ENCODE measurements at regions not wholly inside any gene's neighbourhood (a gene's known extent, or its start where the extent isn't known, plus 50 kb on each side); places are given as distances from the start of the nearest gene placed in this dataset.

DNA sequence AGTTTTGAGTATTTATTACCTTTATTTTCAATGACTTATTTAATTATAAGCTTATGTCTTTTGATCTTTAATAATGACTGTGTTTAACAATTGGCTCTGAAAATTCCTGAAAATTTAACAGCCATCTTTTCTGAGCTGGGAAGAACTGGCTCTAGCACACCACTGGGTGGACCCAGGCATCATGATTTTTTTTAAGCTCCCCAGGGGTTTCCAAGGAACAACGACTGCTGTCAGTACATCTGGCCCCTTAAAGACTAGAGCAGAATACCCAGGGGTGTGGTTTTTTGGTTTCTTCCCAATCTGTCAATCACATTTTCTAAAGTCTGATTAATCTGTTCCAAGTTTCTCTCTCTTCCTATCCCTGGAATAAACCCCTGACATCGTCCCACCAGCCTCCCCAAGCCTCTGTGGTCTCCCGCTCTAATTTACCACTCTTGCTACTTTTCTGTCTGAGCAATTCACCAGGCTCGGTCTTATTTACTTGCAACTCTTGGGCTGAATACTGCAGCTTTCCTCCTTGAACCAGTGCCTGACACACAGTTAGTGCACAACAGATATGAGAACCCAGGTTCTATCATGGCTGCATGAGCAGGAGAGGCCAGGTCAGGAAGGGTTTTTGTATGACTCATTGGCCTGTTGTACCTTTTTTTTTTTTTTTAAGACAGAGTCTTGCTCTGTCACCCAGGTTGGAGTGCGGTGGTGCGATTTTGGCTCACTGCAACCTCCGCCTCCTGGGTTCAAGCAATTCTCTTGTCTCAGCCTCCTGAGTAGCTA, 321.9 kb downstream of the ZSWIM6 start:
- no peaks in the 10 kb centered on the region for H3K4me1 ChIP-seq (ENCODE audit: control insufficient read depth, insufficient read depth, low read length, unreplicated experiment)

DNA sequence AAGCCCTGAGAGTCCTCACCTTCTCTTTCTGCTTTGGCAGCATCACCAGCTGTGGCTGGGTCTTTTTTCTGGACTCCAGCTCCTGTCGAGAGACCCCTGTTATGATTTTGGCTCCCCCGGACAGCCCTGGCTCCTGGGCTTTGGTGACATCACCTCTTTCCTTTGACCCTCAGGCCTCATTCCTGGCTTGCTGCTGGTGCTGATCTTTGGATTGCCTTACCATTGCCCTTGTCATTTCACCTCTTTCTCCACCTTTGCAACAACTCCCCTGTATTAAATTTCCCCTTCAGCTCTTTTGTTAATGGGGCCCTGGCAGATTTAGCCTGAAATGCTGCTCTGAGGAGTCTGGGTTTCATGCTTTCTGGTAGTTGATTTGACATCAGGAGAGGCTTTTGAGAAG, 322.8 kb downstream of the ZSWIM6 start:
- no peaks in the 10 kb centered on the region for H3K36me3 ChIP-seq (ENCODE audit: insufficient read depth, low read length)
- H3K4me3 ChIP-seq (ENCODE audit: low read depth, low read length) = no peak overlapping the region
- H2AFZ ChIP-seq (ENCODE audit: low read length, unreplicated experiment) = no peak overlapping the region
- peaks cover 25% of the 10 kb centered on the region for H3K27me3 ChIP-seq (ENCODE audit: insufficient read depth, low read length)
- H3K27ac ChIP-seq (ENCODE audit: low read depth, low read length) = no peak overlapping the region
- H3K4me1 ChIP-seq (ENCODE audit: control insufficient read depth, insufficient read depth, low read length, unreplicated experiment) = no peaks in the 10 kb centered on the region
- no peaks in the 10 kb centered on the region for H3K79me2 ChIP-seq (ENCODE audit: control insufficient read depth, insufficient read depth, low read length, unreplicated experiment)

More for the DNA sequence above, 321.9 kb downstream of the ZSWIM6 start:
- Histone ChIP-seq H3K27ac (ENCODE audit: low read depth, low read length) (no peak overlapping the region), H3K4me3 (ENCODE audit: low read depth, low read length) (no peak overlapping the region), H2AFZ (ENCODE audit: low read length, unreplicated experiment) (no peak overlapping the region), H3K27me3 (ENCODE audit: insufficient read depth, low read length) (peaks cover 32% of the 10 kb centered on the region), H3K36me3 (ENCODE audit: insufficient read depth, low read length) (no peaks in the 10 kb centered on the region), H3K79me2 (ENCODE audit: control insufficient read depth, insufficient read depth, low read length, unreplicated experiment) (no peaks in the 10 kb centered on the region)

DNA sequence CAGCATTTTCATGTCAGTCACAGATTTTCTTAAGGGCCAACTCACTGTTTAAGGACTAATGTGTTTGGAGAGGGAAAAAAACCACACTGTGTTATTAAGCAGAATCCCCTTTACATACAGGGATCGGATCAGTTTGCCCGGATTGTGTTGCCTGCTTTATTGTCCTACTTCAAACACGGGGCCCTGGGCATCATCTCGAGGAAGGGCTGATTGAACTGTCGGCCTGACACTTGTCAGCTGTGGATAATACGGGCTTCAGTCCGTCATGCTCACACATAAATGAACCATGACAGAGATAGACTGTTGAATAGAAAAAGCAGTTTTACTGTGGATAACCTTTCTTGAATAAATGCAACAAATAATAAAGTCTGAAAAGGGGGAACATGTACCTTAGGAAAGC, 325.0 kb downstream of the ZSWIM6 start:
- Histone ChIP-seq H2AFZ (ENCODE audit: low read length, unreplicated experiment) (no peak overlapping the region), H3K4me3 (ENCODE audit: low read depth, low read length) (no peak overlapping the region), H3K27me3 (ENCODE audit: insufficient read depth, low read length) (peaks cover 10% of the 10 kb centered on the region; the same call in 1 of the 2 replicates), H3K36me3 (ENCODE audit: insufficient read depth, low read length) (no peaks in the 10 kb centered on the region), H3K27ac (ENCODE audit: low read depth, low read length) (no peak overlapping the region), H3K79me2 (ENCODE audit: control insufficient read depth, insufficient read depth, low read length, unreplicated experiment) (no peaks in the 10 kb centered on the region), H3K4me1 (ENCODE audit: control insufficient read depth, insufficient read depth, low read length, unreplicated experiment) (no peaks in the 10 kb centered on the region)

DNA sequence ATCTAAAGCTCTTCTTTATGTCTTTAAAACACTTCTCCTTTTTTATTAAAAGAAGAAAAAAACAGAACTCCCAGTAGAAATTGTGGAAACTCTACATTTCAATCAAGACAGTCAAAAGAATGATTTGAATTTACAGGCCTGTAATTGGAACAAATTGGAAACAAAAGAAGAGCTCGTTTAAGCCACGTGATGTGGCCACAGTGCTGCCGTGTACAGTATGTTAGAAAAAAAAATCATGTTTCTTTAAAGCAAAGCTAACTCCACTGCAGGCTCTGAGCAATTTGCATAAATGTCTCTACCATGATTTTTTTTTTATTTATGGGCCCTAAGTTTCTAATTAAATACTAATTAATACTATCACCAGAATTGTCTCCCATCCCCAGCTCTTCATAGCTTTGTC, 325.6 kb downstream of the ZSWIM6 start:
- Histone ChIP-seq H3K27me3 (ENCODE audit: insufficient read depth, low read length) (peaks cover 13% of the 10 kb centered on the region), H3K4me1 (ENCODE audit: control insufficient read depth, insufficient read depth, low read length, unreplicated experiment) (no peaks in the 10 kb centered on the region), H3K4me3 (ENCODE audit: low read depth, low read length) (no peak overlapping the region), H3K36me3 (ENCODE audit: insufficient read depth, low read length) (no peaks in the 10 kb centered on the region), H3K27ac (ENCODE audit: low read depth, low read length) (no peak overlapping the region), H2AFZ (ENCODE audit: low read length, unreplicated experiment) (no peak overlapping the region), H3K79me2 (ENCODE audit: control insufficient read depth, insufficient read depth, low read length, unreplicated experiment) (no peaks in the 10 kb centered on the region)

DNA sequence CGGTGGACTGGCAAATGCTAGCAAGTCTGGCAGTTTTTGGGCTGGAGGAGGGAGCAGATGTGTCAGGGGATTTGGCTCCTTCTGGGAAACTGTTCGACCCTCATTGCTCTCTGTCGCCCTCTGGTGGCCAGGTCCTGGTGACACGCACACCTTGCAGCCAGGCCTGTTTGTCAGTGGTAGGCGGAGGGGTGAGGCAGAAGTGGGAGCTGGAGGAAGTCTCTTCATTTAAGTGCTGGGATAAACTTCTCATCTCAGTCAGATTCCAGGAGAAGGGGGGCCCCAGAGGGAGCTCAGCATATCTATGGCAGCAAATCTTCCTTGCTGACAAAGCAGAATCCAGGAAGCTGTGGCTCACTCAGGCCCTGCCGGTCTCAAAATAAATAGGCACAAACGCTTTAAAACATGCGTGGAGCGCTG, 326.5 kb downstream of the ZSWIM6 start:
- H3K4me1 ChIP-seq (ENCODE audit: control insufficient read depth, insufficient read depth, low read length, unreplicated experiment) = no peaks in the 10 kb centered on the region
- H3K27ac ChIP-seq (ENCODE audit: low read depth, low read length) = no peak overlapping the region
- no peak overlapping the region for H2AFZ ChIP-seq (ENCODE audit: low read length, unreplicated experiment)
- H3K36me3 ChIP-seq (ENCODE audit: insufficient read depth, low read length) = no peaks in the 10 kb centered on the region
- no peaks in the 10 kb centered on the region for H3K79me2 ChIP-seq (ENCODE audit: control insufficient read depth, insufficient read depth, low read length, unreplicated experiment)
- peaks cover 20% of the 10 kb centered on the region for H3K27me3 ChIP-seq (ENCODE audit: insufficient read depth, low read length)
- H3K4me3 ChIP-seq (ENCODE audit: low read depth, low read length) = no peak overlapping the region

DNA sequence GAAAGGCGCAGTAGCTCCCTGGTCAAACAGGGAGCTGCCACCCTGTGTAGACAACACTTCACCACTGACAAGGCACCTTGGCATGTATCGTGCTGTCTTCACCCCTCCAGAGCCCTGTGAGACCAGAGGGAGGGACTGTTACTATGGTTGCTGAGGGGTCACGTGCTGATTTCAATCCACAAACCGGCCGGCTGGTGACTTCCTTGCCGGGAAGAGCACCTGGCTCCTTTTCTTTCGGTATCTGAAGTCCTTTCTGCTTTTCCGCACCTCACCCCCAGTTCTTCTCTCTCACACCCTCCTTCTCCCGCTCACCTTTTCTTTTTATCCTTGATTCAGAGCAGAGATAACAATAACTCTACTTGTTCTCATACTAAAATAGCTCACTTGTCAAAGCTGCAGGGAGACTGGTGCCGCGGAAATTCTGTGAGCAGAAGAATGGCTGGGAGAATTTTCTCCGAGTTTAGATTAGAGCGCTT, 327.2 kb downstream of the ZSWIM6 start:
- H3K4me3 ChIP-seq (ENCODE audit: low read depth, low read length) = no peak overlapping the region

DNA sequence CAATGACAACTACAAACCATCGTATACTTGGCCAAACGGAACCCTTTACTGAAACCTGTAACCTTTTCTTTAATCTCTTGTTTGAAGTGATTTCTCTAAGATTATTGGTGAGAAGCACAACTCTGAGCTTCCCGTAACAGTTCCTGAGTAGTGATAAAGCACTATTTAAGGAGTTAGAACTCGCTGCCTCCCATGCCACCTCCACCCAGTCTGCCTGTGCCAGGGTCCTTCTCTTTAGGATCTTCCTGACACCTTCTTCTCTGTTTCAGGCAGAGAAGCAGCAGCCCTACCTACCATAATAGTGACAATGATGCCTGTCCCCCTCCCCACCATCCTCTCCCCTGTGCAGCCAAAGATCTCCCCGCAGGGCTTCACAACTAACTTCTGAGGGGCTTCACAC, 330.6 kb downstream of the ZSWIM6 start:
- Histone ChIP-seq H2AFZ (ENCODE audit: low read length, unreplicated experiment) (no peak overlapping the region), H3K27ac (ENCODE audit: low read depth, low read length) (no peak overlapping the region), H3K4me1 (ENCODE audit: control insufficient read depth, insufficient read depth, low read length, unreplicated experiment) (no peaks in the 10 kb centered on the region), H3K36me3 (ENCODE audit: insufficient read depth, low read length) (no peaks in the 10 kb centered on the region), H3K4me3 (ENCODE audit: low read depth, low read length) (no peak overlapping the region), H3K79me2 (ENCODE audit: control insufficient read depth, insufficient read depth, low read length, unreplicated experiment) (no peaks in the 10 kb centered on the region), H3K27me3 (ENCODE audit: insufficient read depth, low read length) (peaks cover 46% of the 10 kb centered on the region; the same call in 1 of the 2 replicates)

More for the DNA sequence above, 327.2 kb downstream of the ZSWIM6 start:
- H3K4me1 ChIP-seq (ENCODE audit: control insufficient read depth, insufficient read depth, low read length, unreplicated experiment) = no peaks in the 10 kb centered on the region
- H3K79me2 ChIP-seq (ENCODE audit: control insufficient read depth, insufficient read depth, low read length, unreplicated experiment) = no peaks in the 10 kb centered on the region
- peaks cover 27% of the 10 kb centered on the region for H3K27me3 ChIP-seq (ENCODE audit: insufficient read depth, low read length)
- no peak overlapping the region for H3K27ac ChIP-seq (ENCODE audit: low read depth, low read length)
- H2AFZ ChIP-seq (ENCODE audit: low read length, unreplicated experiment) = no peak overlapping the region
- no peaks in the 10 kb centered on the region for H3K36me3 ChIP-seq (ENCODE audit: insufficient read depth, low read length)

DNA sequence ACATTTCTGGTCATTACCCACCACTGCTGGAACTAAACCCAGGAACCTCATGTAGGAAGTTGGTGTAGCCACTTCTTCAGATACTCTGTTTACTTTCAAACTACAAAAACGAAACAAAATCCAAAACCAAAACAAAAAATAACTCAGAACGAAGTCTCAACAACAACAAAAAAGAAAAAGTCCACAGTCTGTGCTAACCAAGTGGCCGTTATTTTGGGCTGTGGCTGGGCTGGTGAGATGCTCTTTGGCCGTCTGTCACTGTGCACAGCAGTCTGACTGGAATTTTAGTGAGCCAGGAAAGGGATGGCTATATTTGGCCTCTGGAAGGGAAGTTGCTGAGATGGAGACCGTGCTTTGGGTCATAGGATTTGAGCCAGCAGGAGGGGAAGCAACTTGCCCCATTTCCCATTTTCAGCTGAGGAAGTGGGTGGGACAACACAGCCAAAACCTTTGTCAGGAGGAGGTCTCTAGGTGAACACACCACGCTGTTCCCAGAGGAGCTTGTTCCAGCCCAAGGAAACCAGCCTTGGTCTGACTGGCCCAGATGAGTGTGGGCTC, 334.1 kb downstream of the ZSWIM6 start:
- no peaks in the 10 kb centered on the region for H3K36me3 ChIP-seq (ENCODE audit: insufficient read depth, low read length)
- H2AFZ ChIP-seq (ENCODE audit: low read length, unreplicated experiment) = no peak overlapping the region
- H3K4me1 ChIP-seq (ENCODE audit: control insufficient read depth, insufficient read depth, low read length, unreplicated experiment) = no peaks in the 10 kb centered on the region
- no peaks in the 10 kb centered on the region for H3K79me2 ChIP-seq (ENCODE audit: control insufficient read depth, insufficient read depth, low read length, unreplicated experiment)
- H3K4me3 ChIP-seq (ENCODE audit: low read depth, low read length) = no peak overlapping the region
- H3K27ac ChIP-seq (ENCODE audit: low read depth, low read length) = no peak overlapping the region
- H3K27me3 ChIP-seq (ENCODE audit: insufficient read depth, low read length) = peaks cover 74% of the 10 kb centered on the region

DNA sequence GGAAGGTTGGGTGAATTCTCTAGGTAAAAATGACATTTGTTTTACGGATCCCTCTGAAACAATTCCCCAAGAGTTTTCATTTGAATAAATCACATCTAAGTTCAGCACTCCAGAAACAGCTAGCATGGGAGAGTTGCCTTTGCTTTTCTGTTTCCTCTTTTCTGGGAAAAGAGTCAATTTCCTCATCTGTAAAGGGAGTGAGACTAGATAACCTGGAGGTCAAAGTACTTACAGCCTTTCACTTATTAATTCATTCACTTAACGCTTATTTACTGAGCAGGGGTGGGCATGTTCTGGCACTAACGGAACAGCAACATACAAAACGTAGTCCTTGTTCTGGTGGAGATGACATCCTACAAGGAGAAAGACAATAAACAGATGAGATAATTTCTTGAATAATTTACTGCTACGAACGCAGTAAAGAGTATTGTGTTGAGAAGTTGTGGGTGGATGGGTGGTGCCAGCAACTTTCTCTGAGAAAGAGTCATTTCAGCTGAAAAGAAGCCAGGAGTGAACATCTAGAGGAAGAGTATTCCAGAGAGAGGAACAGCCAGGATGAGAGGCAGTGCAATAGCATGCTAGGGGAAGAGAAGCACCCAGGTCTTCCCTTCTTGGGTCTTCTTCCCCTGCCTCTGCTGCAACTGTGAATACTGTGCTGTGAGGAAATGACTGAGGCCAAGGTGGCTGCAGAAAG, 335.6 kb downstream of the ZSWIM6 start:
- no peak overlapping the region for H3K27ac ChIP-seq (ENCODE audit: low read depth, low read length)
- H2AFZ ChIP-seq (ENCODE audit: low read length, unreplicated experiment) = no peak overlapping the region
- H3K27me3 ChIP-seq (ENCODE audit: insufficient read depth, low read length) = peaks cover 75% of the 10 kb centered on the region
- no peaks in the 10 kb centered on the region for H3K79me2 ChIP-seq (ENCODE audit: control insufficient read depth, insufficient read depth, low read length, unreplicated experiment)
- H3K4me1 ChIP-seq (ENCODE audit: control insufficient read depth, insufficient read depth, low read length, unreplicated experiment) = no peaks in the 10 kb centered on the region
- H3K4me3 ChIP-seq (ENCODE audit: low read depth, low read length) = no peak overlapping the region
- H3K36me3 ChIP-seq (ENCODE audit: insufficient read depth, low read length) = no peaks in the 10 kb centered on the region

DNA sequence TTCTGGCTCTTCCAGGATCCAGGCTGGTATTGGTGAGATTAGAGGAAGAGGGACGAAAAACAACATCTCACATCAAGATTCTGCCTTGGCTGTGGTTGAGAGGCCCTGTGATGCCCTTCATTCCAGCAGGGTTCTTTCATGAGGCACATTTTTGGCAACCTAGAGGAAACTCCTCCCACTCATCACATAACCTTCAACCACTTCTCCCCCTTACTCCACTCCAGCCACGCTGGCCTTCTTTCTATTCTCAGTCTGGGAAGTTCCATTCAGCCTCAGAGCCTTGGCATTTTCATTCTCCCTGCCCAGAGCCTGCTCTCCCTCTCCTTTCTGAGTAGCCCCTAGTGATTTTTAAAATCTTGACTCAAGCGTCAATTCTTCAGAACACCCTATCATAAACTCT, 337.5 kb downstream of the ZSWIM6 start:
- Histone ChIP-seq H3K4me3 (ENCODE audit: low read depth, low read length) (no peak overlapping the region), H3K27me3 (ENCODE audit: insufficient read depth, low read length) (peaks cover 64% of the 10 kb centered on the region), H3K79me2 (ENCODE audit: control insufficient read depth, insufficient read depth, low read length, unreplicated experiment) (no peaks in the 10 kb centered on the region), H3K4me1 (ENCODE audit: control insufficient read depth, insufficient read depth, low read length, unreplicated experiment) (no peaks in the 10 kb centered on the region), H2AFZ (ENCODE audit: low read length, unreplicated experiment) (no peak overlapping the region), H3K27ac (ENCODE audit: low read depth, low read length) (no peak overlapping the region), H3K36me3 (ENCODE audit: insufficient read depth, low read length) (no peaks in the 10 kb centered on the region)

All from ACC112 (cell line).